ENCODE measurements at regions not wholly inside any gene's neighbourhood (a gene's known extent, or its start where the extent isn't known, plus 50 kb on each side); places are given as distances from the start of the nearest gene placed in this dataset.

DNA sequence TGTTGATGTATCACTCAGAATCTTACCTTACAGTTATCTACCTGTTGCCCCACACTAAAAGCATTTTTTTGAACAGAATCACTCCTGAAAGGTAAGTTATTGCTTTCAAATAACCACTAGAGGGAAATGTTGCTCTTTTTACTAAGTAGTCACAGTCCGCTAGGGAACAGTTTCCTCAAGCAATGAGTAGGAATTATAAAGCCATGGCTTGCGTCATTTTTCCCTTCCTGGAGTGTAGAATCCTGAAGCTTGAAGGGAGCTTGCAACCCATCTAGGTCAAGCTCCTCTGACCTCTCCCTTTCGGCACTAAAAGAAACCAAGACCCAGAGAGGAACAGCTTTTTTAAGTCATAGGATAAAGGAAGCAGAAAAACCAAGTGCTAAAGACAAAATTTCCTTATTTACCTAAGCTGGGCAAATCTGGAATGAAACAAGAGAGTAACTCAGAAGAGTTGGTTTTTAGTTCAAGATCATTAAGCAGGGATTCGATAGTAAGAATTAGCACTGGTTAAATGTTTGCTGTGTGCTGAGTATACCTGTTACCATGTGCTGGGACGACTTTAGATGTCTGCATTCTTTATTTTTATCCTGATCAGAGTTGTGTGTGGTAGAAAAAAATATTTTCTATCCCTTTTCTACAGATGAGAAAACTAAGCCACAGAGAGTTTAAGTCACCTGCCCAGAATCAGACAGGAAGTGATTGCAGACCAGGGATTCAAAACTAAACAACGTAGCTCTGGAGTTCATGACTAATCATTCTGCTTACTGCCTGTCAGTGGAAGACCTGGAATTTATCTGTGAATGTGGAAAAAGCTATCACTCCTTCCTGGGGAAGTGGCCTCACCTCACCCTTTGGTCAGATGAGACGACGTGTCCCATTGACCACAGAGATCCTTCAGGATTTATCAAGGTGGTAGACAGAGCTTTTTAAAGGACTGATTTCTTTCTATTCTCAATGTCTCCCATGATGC is 631.5 kb downstream of the RAB28 start:
- Histone ChIP-seq H3K27ac (no peak overlapping the region), H3K4me3 (no peak overlapping the region), H3K27me3 (peaks cover 0 to 6% (median 0%) of the 10 kb centered on the region in 3 donors), H3K4me1 (no peaks in the 10 kb centered on the region), H3K36me3 (no peaks in the 10 kb centered on the region), H3K9me3 (no peaks in the 10 kb centered on the region)
- in situ Hi-C loops (cut with MboI; ENCODE audit: low sequenced_read_pairs in 4 of 4) (loop anchor here in 2 of 4 donors (5.0 to 10.0 kb wide), 2 partner anchors 695 to 702 kb away; no protein-coding TSS in a partner anchor), intact Hi-C loops (cut with DNase I; ENCODE audit: low total_unique reads) (loop anchor here (1.0 kb wide), 1 partner anchor 697 kb away; no protein-coding TSS in a partner anchor)
- no peak for TF ChIP-seq POLR2A (IDR thresholded peaks at IDR 0.05)
- TF ChIP-seq, protein P1, sequence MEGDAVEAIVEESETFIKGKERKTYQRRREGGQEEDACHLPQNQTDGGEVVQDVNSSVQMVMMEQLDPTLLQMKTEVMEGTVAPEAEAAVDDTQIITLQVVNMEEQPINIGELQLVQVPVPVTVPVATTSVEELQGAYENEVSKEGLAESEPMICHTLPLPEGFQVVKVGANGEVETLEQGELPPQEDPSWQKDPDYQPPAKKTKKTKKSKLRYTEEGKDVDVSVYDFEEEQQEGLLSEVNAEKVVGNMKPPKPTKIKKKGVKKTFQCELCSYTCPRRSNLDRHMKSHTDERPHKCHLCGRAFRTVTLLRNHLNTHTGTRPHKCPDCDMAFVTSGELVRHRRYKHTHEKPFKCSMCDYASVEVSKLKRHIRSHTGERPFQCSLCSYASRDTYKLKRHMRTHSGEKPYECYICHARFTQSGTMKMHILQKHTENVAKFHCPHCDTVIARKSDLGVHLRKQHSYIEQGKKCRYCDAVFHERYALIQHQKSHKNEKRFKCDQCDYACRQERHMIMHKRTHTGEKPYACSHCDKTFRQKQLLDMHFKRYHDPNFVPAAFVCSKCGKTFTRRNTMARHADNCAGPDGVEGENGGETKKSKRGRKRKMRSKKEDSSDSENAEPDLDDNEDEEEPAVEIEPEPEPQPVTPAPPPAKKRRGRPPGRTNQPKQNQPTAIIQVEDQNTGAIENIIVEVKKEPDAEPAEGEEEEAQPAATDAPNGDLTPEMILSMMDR (IDR thresholded peaks at IDR 0.05 in 4 of 5, conservative IDR thresholded peaks at IDR 0.05 in 1 of 5), result peak in 4 of 5 experiments; percentile 13 to 50 (median 37)
- ATAC-seq (no peak), DNase-seq (no peak)

DNA sequence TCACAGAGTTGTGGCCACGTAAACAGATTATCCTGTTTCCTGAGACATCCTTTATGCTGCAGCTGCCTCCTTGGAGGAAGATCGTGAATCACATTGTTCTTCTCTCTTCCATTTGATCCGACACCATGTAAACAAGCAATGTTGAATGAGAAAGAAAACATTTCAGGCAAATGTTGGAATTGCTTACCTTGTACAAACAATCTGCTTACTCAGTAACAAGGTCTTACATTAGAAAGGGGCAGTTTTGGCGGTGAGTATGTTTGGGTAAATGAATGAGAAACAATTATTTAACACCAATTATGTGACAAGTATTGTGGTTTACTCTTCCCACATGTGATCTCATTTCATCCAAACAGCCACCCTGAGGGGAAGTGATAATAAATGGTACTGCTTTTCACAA is 637.8 kb downstream of the RAB28 start:
- in situ Hi-C loops (cut with MboI; ENCODE audit: low sequenced_read_pairs in 4 of 4) (loop anchor here in 2 of 4 donors (5.0 kb wide), 1 partner anchor 701 kb away; no protein-coding TSS in a partner anchor), intact Hi-C loops (cut with DNase I; ENCODE audit: low total_unique reads) (no loop called here)
- TF ChIP-seq POLR2A (IDR thresholded peaks at IDR 0.05), result no peak
- TF ChIP-seq, protein P1 (IDR thresholded peaks at IDR 0.05 in 4 of 5, conservative IDR thresholded peaks at IDR 0.05 in 1 of 5), result no peak
- no peaks in the 10 kb centered on the region for H3K9me3 ChIP-seq
- H3K27me3 ChIP-seq, result no peaks in the 10 kb centered on the region
- H3K36me3 ChIP-seq, result no peaks in the 10 kb centered on the region
- H3K4me3 ChIP-seq, result no peak overlapping the region
- DNase-seq (no peak), ATAC-seq (no peak)
- H3K4me1 ChIP-seq, result no peaks in the 10 kb centered on the region
- H3K27ac ChIP-seq, result no peak overlapping the region

DNA sequence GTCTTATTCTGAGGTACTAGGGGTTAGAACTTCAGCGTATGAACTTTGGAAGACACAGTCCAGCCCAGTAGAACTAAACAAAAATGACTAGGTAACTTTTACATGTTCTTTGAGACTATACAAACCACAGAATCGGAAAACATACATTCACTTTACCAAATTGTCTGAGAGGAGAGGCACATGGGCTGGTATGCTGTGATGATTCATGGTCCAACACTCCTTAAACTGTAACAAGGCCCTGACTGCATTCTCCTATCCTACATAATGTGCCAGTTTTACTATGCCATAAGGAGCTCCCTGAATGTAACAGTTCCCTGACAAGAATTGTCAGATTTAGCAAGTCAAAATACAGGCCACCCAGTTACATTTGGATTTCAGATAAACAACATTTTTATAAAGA is 640.0 kb downstream of the RAB28 start:
- Histone ChIP-seq H3K36me3 (no peaks in the 10 kb centered on the region), H3K9me3 (no peaks in the 10 kb centered on the region), H3K4me1 (no peaks in the 10 kb centered on the region), H3K4me3 (no peak overlapping the region), H3K27ac (no peak overlapping the region), H3K27me3 (no peaks in the 10 kb centered on the region)
- DNase-seq (no peak), ATAC-seq (no peak)
- TF ChIP-seq POLR2A (IDR thresholded peaks at IDR 0.05), result no peak
- TF ChIP-seq, protein P1 (IDR thresholded peaks at IDR 0.05 in 4 of 5, conservative IDR thresholded peaks at IDR 0.05 in 1 of 5), result no peak
- intact Hi-C loops (cut with DNase I; ENCODE audit: low total_unique reads) (no loop called here), in situ Hi-C loops (cut with MboI; ENCODE audit: low sequenced_read_pairs in 4 of 4) (no loop called here)

DNA sequence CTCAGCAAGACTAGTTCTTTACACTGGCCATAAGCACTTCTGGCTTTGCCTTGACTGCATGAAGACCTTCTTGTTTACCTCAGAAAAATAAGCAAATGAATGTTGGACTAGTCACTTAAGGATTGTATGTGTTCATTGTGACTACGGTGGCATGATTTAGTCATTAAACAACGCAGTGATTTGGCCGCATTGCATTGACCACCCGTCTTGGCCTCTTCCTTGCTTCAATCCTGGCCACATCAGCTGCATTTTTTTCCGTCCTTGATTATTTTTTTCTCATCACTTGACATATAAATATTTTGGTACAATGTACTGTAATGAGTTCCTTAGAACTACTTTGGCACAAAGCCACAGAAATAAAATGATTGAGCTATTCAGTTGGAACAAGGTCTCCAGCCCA is 656.2 kb downstream of the RAB28 start:
- DNase-seq (no peak), ATAC-seq (no peak)
- in situ Hi-C loops (cut with MboI; ENCODE audit: low sequenced_read_pairs in 4 of 4) (no loop called here), intact Hi-C loops (cut with DNase I; ENCODE audit: low total_unique reads) (no loop called here)
- no peaks in the 10 kb centered on the region for H3K36me3 ChIP-seq
- H3K27me3 ChIP-seq, result no peaks in the 10 kb centered on the region
- TF ChIP-seq, protein P1 (IDR thresholded peaks at IDR 0.05 in 4 of 5, conservative IDR thresholded peaks at IDR 0.05 in 1 of 5), result no peak
- TF ChIP-seq POLR2A (IDR thresholded peaks at IDR 0.05), result no peak
- no peak overlapping the region for H3K4me3 ChIP-seq
- H3K9me3 ChIP-seq, result no peaks in the 10 kb centered on the region
- H3K27ac ChIP-seq, result no peak overlapping the region
- H3K4me1 ChIP-seq, result no peaks in the 10 kb centered on the region
